Fibroblast of lung (primary cell): ENCODE measurements at regions not wholly inside any gene's neighbourhood (a gene's known extent, or its start where the extent isn't known, plus 50 kb on each side); places are given as distances from the start of the nearest gene placed in this dataset.

ENCODE experiments used
- EZH2 ChIP-seq: IDR thresholded peaks from 2 replicates; pipeline ENCODE4 v1.5.1; 2012; ENCODE audit warnings: low read length, control low read depth, mild to moderate bottlenecking; ENCODE audit errors: missing control alignments
- TF ChIP-seq, protein P1 (sequence below), 2 donors: IDR thresholded peaks in 1 of 2; conservative IDR thresholded peaks in 1 of 2; 1 replicate in 1 of 2; 2 replicates in 1 of 2; pipeline ENCODE4 v1.5.1; 2011 to 2012; ENCODE audit warnings: low read length in 2 of 2, control low read depth in 1 of 2, inconsistent platforms in 1 of 2, low read depth in 1 of 2, mild to moderate bottlenecking in 1 of 2

DNA sequence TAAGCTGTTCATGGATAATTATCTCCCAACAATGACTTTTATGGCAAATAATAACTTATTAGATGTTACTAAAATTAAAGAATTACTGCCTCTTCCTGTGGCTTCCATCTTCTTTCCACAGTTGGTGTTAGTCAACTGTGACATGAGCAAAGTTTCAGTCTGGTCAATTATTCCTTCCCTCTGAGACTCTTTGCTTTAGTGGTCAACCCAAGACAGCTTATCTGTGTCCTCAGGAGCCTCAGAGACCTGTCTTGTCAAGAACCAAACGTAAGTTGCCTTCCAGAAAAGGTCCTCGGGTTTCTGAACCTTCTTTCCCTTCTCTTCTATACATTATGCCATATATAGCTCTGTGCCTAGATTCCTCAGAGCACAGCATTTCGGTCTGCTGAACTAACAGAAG is 263.2 kb upstream of the ZP4 start:
- TF ChIP-seq EZH2 = no peak
- TF ChIP-seq, protein P1, sequence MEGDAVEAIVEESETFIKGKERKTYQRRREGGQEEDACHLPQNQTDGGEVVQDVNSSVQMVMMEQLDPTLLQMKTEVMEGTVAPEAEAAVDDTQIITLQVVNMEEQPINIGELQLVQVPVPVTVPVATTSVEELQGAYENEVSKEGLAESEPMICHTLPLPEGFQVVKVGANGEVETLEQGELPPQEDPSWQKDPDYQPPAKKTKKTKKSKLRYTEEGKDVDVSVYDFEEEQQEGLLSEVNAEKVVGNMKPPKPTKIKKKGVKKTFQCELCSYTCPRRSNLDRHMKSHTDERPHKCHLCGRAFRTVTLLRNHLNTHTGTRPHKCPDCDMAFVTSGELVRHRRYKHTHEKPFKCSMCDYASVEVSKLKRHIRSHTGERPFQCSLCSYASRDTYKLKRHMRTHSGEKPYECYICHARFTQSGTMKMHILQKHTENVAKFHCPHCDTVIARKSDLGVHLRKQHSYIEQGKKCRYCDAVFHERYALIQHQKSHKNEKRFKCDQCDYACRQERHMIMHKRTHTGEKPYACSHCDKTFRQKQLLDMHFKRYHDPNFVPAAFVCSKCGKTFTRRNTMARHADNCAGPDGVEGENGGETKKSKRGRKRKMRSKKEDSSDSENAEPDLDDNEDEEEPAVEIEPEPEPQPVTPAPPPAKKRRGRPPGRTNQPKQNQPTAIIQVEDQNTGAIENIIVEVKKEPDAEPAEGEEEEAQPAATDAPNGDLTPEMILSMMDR (conservative IDR thresholded peaks at IDR 0.05 in 1 of 2, IDR thresholded peaks at IDR 0.05 in 1 of 2; ENCODE audit: low read depth in 1 of 2, low read length in 2 of 2) = no peak
